Activated T-helper 17 cell treated with anti-CD3 and anti-CD28 coated beads, Interleukin-2, amount 50 U/mL, for 72 hours (primary cell): ENCODE measurements at regions not wholly inside any gene's neighbourhood (a gene's known extent, or its start where the extent isn't known, plus 50 kb on each side); places are given as distances from the start of the nearest gene placed in this dataset.

Experiments
- ATAC-seq: fragments of 150-1000 bp; cut with Tn5 transposase; replicated peaks from 2 replicates; pipeline ENCODE4 v1.10.0; 2021; ENCODE audit warnings: mild to moderate bottlenecking, moderate library complexity
- H3K27ac Mint-ChIP-seq: one replicate; pipeline ENCODE4 v1.8.0; 2022; ENCODE audit warnings: mixed read lengths
- H3K27me3 Mint-ChIP-seq: one replicate; pipeline ENCODE4 v1.8.0; 2022; ENCODE audit warnings: mixed read lengths
- H3K36me3 Mint-ChIP-seq: one replicate; pipeline ENCODE4 v1.8.0; 2022; ENCODE audit warnings: low read depth, mild to moderate bottlenecking, mixed read lengths
- H3K4me1 Mint-ChIP-seq: one replicate; pipeline ENCODE4 v1.8.0; 2022; ENCODE audit warnings: mixed read lengths
- H3K4me3 Mint-ChIP-seq: one replicate; pipeline ENCODE4 v1.8.0; 2022; ENCODE audit warnings: mild to moderate bottlenecking, mixed read lengths
- H3K9me3 Mint-ChIP-seq: one replicate; pipeline ENCODE4 v1.8.0; 2022; ENCODE audit warnings: mixed read lengths

- no peaks in the 10 kb centered on the region for H3K27me3 Mint-ChIP-seq
- no peak overlapping the region for H3K27ac Mint-ChIP-seq
- H3K36me3 Mint-ChIP-seq: no peaks in the 10 kb centered on the region
- no peak for ATAC-seq
- H3K4me1 Mint-ChIP-seq: no peaks in the 10 kb centered on the region
- no peaks in the 10 kb centered on the region for H3K9me3 Mint-ChIP-seq
- H3K4me3 Mint-ChIP-seq: no peak overlapping the region
Observed at GRCh38 chr6:56766139-56766805, 123.6 kb upstream of the DST start.

GRCh38 chr6:56765494-56765893 is 122.8 kb upstream of the DST start:
- no peak for ATAC-seq
- no peaks in the 10 kb centered on the region for H3K36me3 Mint-ChIP-seq
- no peaks in the 10 kb centered on the region for H3K27me3 Mint-ChIP-seq
- H3K9me3 Mint-ChIP-seq: no peaks in the 10 kb centered on the region
- no peak overlapping the region for H3K4me3 Mint-ChIP-seq
- H3K4me1 Mint-ChIP-seq: no peaks in the 10 kb centered on the region
- H3K27ac Mint-ChIP-seq: no peak overlapping the region

GRCh38 chr6:56764081-56764566 is 121.4 kb upstream of the DST start:
- Mint-ChIP-seq H3K4me1 (no peaks in the 10 kb centered on the region), H3K4me3 (no peak overlapping the region), H3K27me3 (no peaks in the 10 kb centered on the region), H3K9me3 (no peaks in the 10 kb centered on the region), H3K27ac (no peak overlapping the region), H3K36me3 (no peaks in the 10 kb centered on the region)
- no peak for ATAC-seq

GRCh38 chr6:56761651-56762050 is 119.0 kb upstream of the DST start:
- no peaks in the 10 kb centered on the region for H3K36me3 Mint-ChIP-seq
- no peaks in the 10 kb centered on the region for H3K9me3 Mint-ChIP-seq
- H3K4me1 Mint-ChIP-seq: no peaks in the 10 kb centered on the region
- no peaks in the 10 kb centered on the region for H3K27me3 Mint-ChIP-seq
- H3K4me3 Mint-ChIP-seq: no peak overlapping the region
- no peak for ATAC-seq
- no peak overlapping the region for H3K27ac Mint-ChIP-seq

GRCh38 chr6:56760842-56761241 is 118.2 kb upstream of the DST start:
- Mint-ChIP-seq H3K4me3 (no peak overlapping the region), H3K4me1 (no peaks in the 10 kb centered on the region), H3K27me3 (peaks cover 2% of the 10 kb centered on the region), H3K36me3 (no peaks in the 10 kb centered on the region), H3K27ac (no peak overlapping the region), H3K9me3 (no peaks in the 10 kb centered on the region)
- no peak for ATAC-seq

- Mint-ChIP-seq H3K4me3 (no peak overlapping the region), H3K36me3 (no peaks in the 10 kb centered on the region), H3K9me3 (no peaks in the 10 kb centered on the region), H3K4me1 (no peaks in the 10 kb centered on the region), H3K27ac (no peak overlapping the region), H3K27me3 (peaks cover 3% of the 10 kb centered on the region)
- ATAC-seq: no peak
Observed at GRCh38 chr6:56759521-56759920, 116.8 kb upstream of the DST start.

- Mint-ChIP-seq H3K36me3 (no peaks in the 10 kb centered on the region), H3K4me1 (no peaks in the 10 kb centered on the region), H3K4me3 (no peak overlapping the region), H3K27me3 (peaks cover 3% of the 10 kb centered on the region), H3K27ac (no peak overlapping the region), H3K9me3 (no peaks in the 10 kb centered on the region)
- no peak for ATAC-seq
Observed at GRCh38 chr6:56758553-56758952, 115.9 kb upstream of the DST start.

GRCh38 chr6:56758120-56758519 is 115.4 kb upstream of the DST start:
- H3K9me3 Mint-ChIP-seq: no peaks in the 10 kb centered on the region
- H3K36me3 Mint-ChIP-seq: no peaks in the 10 kb centered on the region
- H3K27ac Mint-ChIP-seq: no peak overlapping the region
- H3K27me3 Mint-ChIP-seq: peaks cover 3% of the 10 kb centered on the region
- no peak for ATAC-seq
- H3K4me3 Mint-ChIP-seq: no peak overlapping the region
- no peaks in the 10 kb centered on the region for H3K4me1 Mint-ChIP-seq

GRCh38 chr6:56757588-56757984 is 114.9 kb upstream of the DST start:
- no peak for ATAC-seq

GRCh38 chr6:56756791-56757587 is 114.3 kb upstream of the DST start:
- ATAC-seq: peak; percentile 28
- peaks cover 3% of the 10 kb centered on the region for H3K27me3 Mint-ChIP-seq
- no peaks in the 10 kb centered on the region for H3K9me3 Mint-ChIP-seq
- no peak overlapping the region for H3K4me3 Mint-ChIP-seq
- no peaks in the 10 kb centered on the region for H3K4me1 Mint-ChIP-seq
- H3K27ac Mint-ChIP-seq: no peak overlapping the region
- H3K36me3 Mint-ChIP-seq: no peaks in the 10 kb centered on the region

More at GRCh38 chr6:56757588-56757984, 114.9 kb upstream of the DST start:
- peaks cover 3% of the 10 kb centered on the region for H3K27me3 Mint-ChIP-seq
- no peaks in the 10 kb centered on the region for H3K36me3 Mint-ChIP-seq
- no peak overlapping the region for H3K27ac Mint-ChIP-seq
- no peaks in the 10 kb centered on the region for H3K9me3 Mint-ChIP-seq
- H3K4me1 Mint-ChIP-seq: no peaks in the 10 kb centered on the region
- H3K4me3 Mint-ChIP-seq: no peak overlapping the region

GRCh38 chr6:56756219-56756789 is 113.6 kb upstream of the DST start:
- ATAC-seq: no peak
- H3K4me1 Mint-ChIP-seq: no peaks in the 10 kb centered on the region
- no peaks in the 10 kb centered on the region for H3K9me3 Mint-ChIP-seq
- no peaks in the 10 kb centered on the region for H3K36me3 Mint-ChIP-seq
- H3K27me3 Mint-ChIP-seq: peaks cover 3% of the 10 kb centered on the region
- H3K27ac Mint-ChIP-seq: no peak overlapping the region
- H3K4me3 Mint-ChIP-seq: no peak overlapping the region

- no peaks in the 10 kb centered on the region for H3K9me3 Mint-ChIP-seq
- no peaks in the 10 kb centered on the region for H3K36me3 Mint-ChIP-seq
- H3K4me1 Mint-ChIP-seq: no peaks in the 10 kb centered on the region
- no peak for ATAC-seq
- no peak overlapping the region for H3K4me3 Mint-ChIP-seq
- no peak overlapping the region for H3K27ac Mint-ChIP-seq
- H3K27me3 Mint-ChIP-seq: peaks cover 3% of the 10 kb centered on the region
Observed at GRCh38 chr6:56755040-56755439, 112.4 kb upstream of the DST start.

GRCh38 chr6:56753811-56754210 is 111.1 kb upstream of the DST start:
- no peak overlapping the region for H3K27ac Mint-ChIP-seq
- ATAC-seq: no peak
- H3K36me3 Mint-ChIP-seq: no peaks in the 10 kb centered on the region
- H3K9me3 Mint-ChIP-seq: no peaks in the 10 kb centered on the region
- H3K4me3 Mint-ChIP-seq: no peak overlapping the region
- H3K4me1 Mint-ChIP-seq: no peaks in the 10 kb centered on the region
- peaks cover 3% of the 10 kb centered on the region for H3K27me3 Mint-ChIP-seq

GRCh38 chr6:56752534-56752933 is 109.8 kb upstream of the DST start:
- Mint-ChIP-seq H3K36me3 (no peaks in the 10 kb centered on the region), H3K4me3 (no peak overlapping the region), H3K27ac (no peak overlapping the region), H3K9me3 (no peaks in the 10 kb centered on the region), H3K27me3 (peaks cover 3% of the 10 kb centered on the region), H3K4me1 (no peaks in the 10 kb centered on the region)
- ATAC-seq: no peak

- Mint-ChIP-seq H3K27ac (no peak overlapping the region), H3K27me3 (peaks cover 3% of the 10 kb centered on the region), H3K4me3 (no peak overlapping the region), H3K36me3 (no peaks in the 10 kb centered on the region), H3K4me1 (no peaks in the 10 kb centered on the region), H3K9me3 (no peaks in the 10 kb centered on the region)
- ATAC-seq: no peak
Observed at GRCh38 chr6:56752009-56752408, 109.3 kb upstream of the DST start.
